Lower leg skin (tissue), 3 donors: ENCODE measurements at regions not wholly inside any gene's neighbourhood (a gene's known extent, or its start where the extent isn't known, plus 50 kb on each side); places are given as distances from the start of the nearest gene placed in this dataset.

Experiments
- POLR2A ChIP-seq, 2 donors: fragments of 450-650 bp; IDR thresholded peaks; one replicate each; pipeline ENCODE4 v1.6.1; 2016 to 2017; ENCODE audit warnings: antibody characterized with exemption in 2 of 2, mild to moderate bottlenecking in 1 of 2, moderate library complexity in 1 of 2
- TF ChIP-seq, protein P1 (sequence below), 3 donors: fragments of 450-650 bp; IDR thresholded peaks; one replicate each; pipeline ENCODE4 v1.5.1; 2016; ENCODE audit warnings: antibody characterized with exemption in 3 of 3, mild to moderate bottlenecking in 3 of 3, moderate library complexity in 2 of 3

DNA sequence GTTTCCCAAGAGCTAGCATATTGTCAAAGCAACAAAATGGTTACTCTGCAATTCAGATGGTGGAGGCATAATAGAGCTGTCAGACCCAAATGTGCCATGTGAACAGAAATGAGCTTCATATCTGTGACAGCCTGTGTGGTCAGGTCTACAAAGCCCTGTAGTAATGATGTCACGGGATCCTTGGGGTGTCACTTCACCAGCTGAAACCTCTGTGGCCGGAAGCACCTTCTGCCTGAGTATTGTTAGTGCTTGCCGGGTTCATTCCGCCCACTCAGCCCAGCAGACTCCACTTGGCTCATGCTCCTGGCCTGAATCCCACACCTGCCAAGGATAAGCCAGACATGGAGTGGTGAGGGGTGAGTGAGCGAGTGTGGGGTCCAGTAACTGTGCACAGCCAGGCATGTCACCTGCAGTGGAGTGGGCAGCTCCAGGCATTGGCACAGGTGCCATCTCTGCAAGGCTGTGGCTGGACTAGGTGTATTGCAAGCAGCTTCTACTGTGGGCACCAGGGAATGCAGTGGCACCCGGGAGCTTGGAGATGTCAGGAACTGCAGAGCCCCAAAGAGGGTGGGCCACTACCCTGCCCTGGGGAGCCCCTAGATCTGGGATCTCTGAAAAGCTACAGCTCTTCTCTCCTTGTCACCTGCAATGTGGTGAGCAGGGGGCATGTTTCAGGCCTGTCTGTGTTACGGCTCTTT is 341.9 kb upstream of the CHRM2 start:
- TF ChIP-seq, protein P1, sequence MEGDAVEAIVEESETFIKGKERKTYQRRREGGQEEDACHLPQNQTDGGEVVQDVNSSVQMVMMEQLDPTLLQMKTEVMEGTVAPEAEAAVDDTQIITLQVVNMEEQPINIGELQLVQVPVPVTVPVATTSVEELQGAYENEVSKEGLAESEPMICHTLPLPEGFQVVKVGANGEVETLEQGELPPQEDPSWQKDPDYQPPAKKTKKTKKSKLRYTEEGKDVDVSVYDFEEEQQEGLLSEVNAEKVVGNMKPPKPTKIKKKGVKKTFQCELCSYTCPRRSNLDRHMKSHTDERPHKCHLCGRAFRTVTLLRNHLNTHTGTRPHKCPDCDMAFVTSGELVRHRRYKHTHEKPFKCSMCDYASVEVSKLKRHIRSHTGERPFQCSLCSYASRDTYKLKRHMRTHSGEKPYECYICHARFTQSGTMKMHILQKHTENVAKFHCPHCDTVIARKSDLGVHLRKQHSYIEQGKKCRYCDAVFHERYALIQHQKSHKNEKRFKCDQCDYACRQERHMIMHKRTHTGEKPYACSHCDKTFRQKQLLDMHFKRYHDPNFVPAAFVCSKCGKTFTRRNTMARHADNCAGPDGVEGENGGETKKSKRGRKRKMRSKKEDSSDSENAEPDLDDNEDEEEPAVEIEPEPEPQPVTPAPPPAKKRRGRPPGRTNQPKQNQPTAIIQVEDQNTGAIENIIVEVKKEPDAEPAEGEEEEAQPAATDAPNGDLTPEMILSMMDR (IDR thresholded peaks at IDR 0.05) = no peak
- TF ChIP-seq POLR2A (IDR thresholded peaks at IDR 0.05) = no peak
